HepG2 (cell line): ENCODE measurements at regions not wholly inside any gene's neighbourhood (a gene's known extent, or its start where the extent isn't known, plus 50 kb on each side); places are given as distances from the start of the nearest gene placed in this dataset.

ENCODE experiments used
- ATAC-seq: fragments of 200-7000 bp; cut with Tn5 transposase; 3 replicates; pipeline ENCODE4 v1.9.1; 2020; ENCODE audit warnings: mild to moderate bottlenecking, moderate library complexity
- BruUV-seq: library from RNA; stranded (reverse); fragments of 400-500 nt; replicated peaks from 2 replicates; lab custom pipeline; 2021; lab: Mats Ljungman, UMichigan
- CTCF ChIA-PET: fragments of 300-600 bp; formaldehyde crosslinking; extraction: SDS; loops from one replicate; lab custom pipeline; 2021; ENCODE audit warnings: low total read pairs, inconsistent platforms, low intra/inter-chr PET ratio; lab: Yijun Ruan, JAX
- POLR2A ChIA-PET: fragments of 350-600 bp; sonication (Branson Sonifier 250); formaldehyde crosslinking; loops from one replicate; lab custom pipeline; 2020; ENCODE audit warnings: antibody characterized with exemption, inconsistent platforms; lab: Yijun Ruan, JAX
- DNase-seq: peaks from one replicate; pipeline ENCODE4 v3.0.0-alpha.2; 2015; ENCODE audit warnings: low spot score
- FAIRE-seq: peaks from 3 replicates; lab custom pipeline; 2011; peaks lifted over from hg19 to GRCh38; lab: Jason Lieb, UNC
- H2AFZ ChIP-seq: one replicate; pipeline ENCODE4 v1.6.1; 2011; ENCODE audit warnings: low read length, inconsistent platforms
- H3K27ac ChIP-seq: fragments of 300-600 bp; 3 replicates; pipeline ENCODE4 v1.8.0; 2011; ENCODE audit warnings: mixed run types, mild to moderate bottlenecking, mixed read lengths, low read length, inconsistent platforms; ENCODE audit not compliant: insufficient read depth; ENCODE audit errors: extremely low read length
- H3K27me3 ChIP-seq, 2 experiments: fragments of 200-600 bp in 1 of 2; 2 replicates in 1 of 2; 3 replicates in 1 of 2; pipeline versions ENCODE4 v1.6.0 to v1.8.0; 2011; ENCODE audit warnings: low read length in 2 of 2, mild to moderate bottlenecking in 2 of 2, moderate library complexity in 2 of 2, inconsistent platforms in 1 of 2; ENCODE audit not compliant: insufficient read depth in 2 of 2, control insufficient read depth in 1 of 2
- H3K36me3 ChIP-seq, 2 experiments: fragments of 200-600 bp in 1 of 2; replicated peaks in 1 of 2; 2 replicates in 1 of 2; 3 replicates in 1 of 2; pipeline versions ENCODE4 v1.5.1 to v1.8.0; 2011; ENCODE audit warnings: low read length in 2 of 2, inconsistent platforms in 1 of 2; ENCODE audit not compliant: insufficient read depth in 2 of 2, control insufficient read depth in 1 of 2
- H3K4me1 ChIP-seq: 2 replicates; pipeline ENCODE4 v1.5.1; 2012; ENCODE audit warnings: low read length, inconsistent platforms; ENCODE audit not compliant: insufficient read depth
- H3K4me2 ChIP-seq: 2 replicates; pipeline ENCODE4 v1.6.0; 2011; ENCODE audit warnings: low read depth, low read length, inconsistent platforms
- H3K4me3 ChIP-seq, 3 experiments: fragments of 200-600 bp in 1 of 3; sonication (generic), shearing (Covaris generic) in 1 of 3; replicated peaks in 1 of 3; 2 replicates each; pipeline ENCODE4 v1.5.1; 2011 to 2016; ENCODE audit warnings: low read length in 3 of 3, inconsistent platforms in 2 of 3, low read depth in 2 of 3, mild to moderate bottlenecking in 2 of 3, control low read depth in 1 of 3, mixed read lengths in 1 of 3; ENCODE audit not compliant: insufficient read depth in 1 of 3
- H3K79me2 ChIP-seq: one replicate; pipeline ENCODE4 v1.6.1; 2011; ENCODE audit warnings: low read length, inconsistent platforms; ENCODE audit not compliant: insufficient read depth
- H3K9ac ChIP-seq: 2 replicates; pipeline ENCODE4 v1.6.0; 2011; ENCODE audit warnings: mild to moderate bottlenecking, low read depth, low read length, inconsistent platforms; ENCODE audit not compliant: insufficient read depth
- H3K9me3 ChIP-seq: 2 replicates; pipeline ENCODE4 v1.5.1; 2012; ENCODE audit warnings: mild to moderate bottlenecking, low read length
- H4K20me1 ChIP-seq: 2 replicates; pipeline ENCODE4 v1.6.0; 2011; ENCODE audit warnings: inconsistent platforms, mild to moderate bottlenecking, low read length, moderate library complexity; ENCODE audit not compliant: insufficient read depth
- IRX3 ChIP-seq: sonication (generic); formaldehyde crosslinking; IDR thresholded peaks from 2 replicates; pipeline ENCODE4 v1.8.1; 2023; ENCODE audit warnings: mild to moderate bottlenecking, low read depth, missing genetic modification reagents, borderline replicate concordance
- PREB ChIP-seq: sonication (generic); formaldehyde crosslinking; IDR thresholded peaks from 2 replicates; pipeline ENCODE4 v1.4.0; 2020; ENCODE audit warnings: missing genetic modification reagents
- TEAD2 ChIP-seq: sonication (generic); formaldehyde crosslinking; IDR thresholded peaks from 2 replicates; pipeline ENCODE4 v1.9.0; 2021; ENCODE audit warnings: missing genetic modification reagents
- ZBTB1 ChIP-seq: sonication (generic); formaldehyde crosslinking; IDR thresholded peaks from 2 replicates; pipeline ENCODE4 v1.4.0; 2020; ENCODE audit warnings: missing genetic modification reagents, borderline replicate concordance
- ZBTB42 ChIP-seq: sonication (generic); formaldehyde crosslinking; IDR thresholded peaks from 2 replicates; pipeline ENCODE4 v1.5.0; 2020; ENCODE audit warnings: mild to moderate bottlenecking, missing genetic modification reagents
- ZNF260 ChIP-seq: sonication (generic); formaldehyde crosslinking; IDR thresholded peaks from 2 replicates; pipeline ENCODE4 v1.4.0; 2020; ENCODE audit warnings: missing genetic modification reagents, low read depth, mild to moderate bottlenecking, borderline replicate concordance
- ZNF280D ChIP-seq: sonication (generic); formaldehyde crosslinking; IDR thresholded peaks from 2 replicates; pipeline ENCODE4 v1.5.1; 2020; ENCODE audit warnings: mild to moderate bottlenecking, missing genetic modification reagents
- ZNF724P ChIP-seq: sonication (generic); formaldehyde crosslinking; IDR thresholded peaks from 2 replicates; pipeline ENCODE4 v1.8.0; 2022; ENCODE audit warnings: missing genetic modification reagents, borderline replicate concordance
- ZNF740 ChIP-seq: sonication (generic); formaldehyde crosslinking; IDR thresholded peaks from 2 replicates; pipeline ENCODE4 v1.4.0; 2020; ENCODE audit warnings: missing genetic modification reagents
- ZNF776 ChIP-seq: sonication (generic); formaldehyde crosslinking; IDR thresholded peaks from 2 replicates; pipeline ENCODE4 v1.4.0; 2020; ENCODE audit warnings: mild to moderate bottlenecking, missing genetic modification reagents
- WGBS: methylation state at CpG from one replicate; pipeline ENCODE4 v1.1.6; 2017; ENCODE audit warnings: low lambda C conversion rate; 5-methylcytosine and 5-hydroxymethylcytosine counted together
- in situ Hi-C: cut with HindIII; loops from 2 replicates; pipeline ENCODE4 v1.10.0; 2017; ENCODE audit warnings: low pct_unique_long_range_greater_than_20kb; ENCODE audit not compliant: extremely low pct_ligation_motif_present
- intact Hi-C: fragments of 100-400 bp; cut with micrococcal nuclease; formaldehyde crosslinking; loops from one replicate; pipeline ENCODE4 v1.10.0; 2022; ENCODE audit not compliant: unreplicated experiment
- TF ChIP-seq, protein P1 (sequence below), 2 experiments: sonication (generic) in 1 of 2; formaldehyde crosslinking in 1 of 2; IDR thresholded peaks; 2 replicates each; pipeline versions ENCODE4 v1.4.0 to v1.6.1; 2018 to 2020; ENCODE audit warnings: missing genetic modification reagents in 2 of 2, borderline replicate concordance in 1 of 2, low read depth in 1 of 2, mild to moderate bottlenecking in 1 of 2, missing biosample characterization in 1 of 2
- TF ChIP-seq, protein P2 (sequence below): sonication (generic); formaldehyde crosslinking; IDR thresholded peaks from 2 replicates; pipeline ENCODE4 v1.4.0; 2020; ENCODE audit warnings: missing genetic modification reagents, low read depth, mild to moderate bottlenecking, borderline replicate concordance

GRCh38 chr3:116947809-116948208, 238.2 kb downstream of the TUSC7 start:
- H3K27me3 ChIP-seq = no peaks in the 10 kb centered on the region
- no peak for DNase-seq
- H3K9me3 ChIP-seq = no peaks in the 10 kb centered on the region
- no peak overlapping the region for H3K4me2 ChIP-seq
- in situ Hi-C loops = no loop called here
- POLR2A ChIA-PET = no interaction called here
- CTCF ChIA-PET = no interaction called here
- no peaks in the 10 kb centered on the region for H3K4me1 ChIP-seq
- H3K79me2 ChIP-seq = no peaks in the 10 kb centered on the region
- BruUV-seq = no TSS peak
- FAIRE-seq = no peak
- H2AFZ ChIP-seq = no peak overlapping the region
- WGBS = 0% methylated on average over 3 of the region's 3 CpGs
- H3K27ac ChIP-seq = no peak overlapping the region
- no peak overlapping the region for H3K9ac ChIP-seq
- H3K36me3 ChIP-seq = no peaks in the 10 kb centered on the region
- no peak for ATAC-seq
- intact Hi-C loops = no loop called here
- TF ChIP-seq IRX3 (no peak), TEAD2 (CRISPR knock-in tag) (no peak), ZBTB1 (CRISPR knock-in tag) (no peak), ZBTB42 (CRISPR knock-in tag) (no peak), ZNF280D (CRISPR knock-in tag) (no peak), PREB (no peak), ZNF740 (no peak), ZNF776 (no peak), ZNF260 (CRISPR knock-in tag) (no peak), ZNF724P (CRISPR knock-in tag) (no peak)
- TF ChIP-seq, protein P1, sequence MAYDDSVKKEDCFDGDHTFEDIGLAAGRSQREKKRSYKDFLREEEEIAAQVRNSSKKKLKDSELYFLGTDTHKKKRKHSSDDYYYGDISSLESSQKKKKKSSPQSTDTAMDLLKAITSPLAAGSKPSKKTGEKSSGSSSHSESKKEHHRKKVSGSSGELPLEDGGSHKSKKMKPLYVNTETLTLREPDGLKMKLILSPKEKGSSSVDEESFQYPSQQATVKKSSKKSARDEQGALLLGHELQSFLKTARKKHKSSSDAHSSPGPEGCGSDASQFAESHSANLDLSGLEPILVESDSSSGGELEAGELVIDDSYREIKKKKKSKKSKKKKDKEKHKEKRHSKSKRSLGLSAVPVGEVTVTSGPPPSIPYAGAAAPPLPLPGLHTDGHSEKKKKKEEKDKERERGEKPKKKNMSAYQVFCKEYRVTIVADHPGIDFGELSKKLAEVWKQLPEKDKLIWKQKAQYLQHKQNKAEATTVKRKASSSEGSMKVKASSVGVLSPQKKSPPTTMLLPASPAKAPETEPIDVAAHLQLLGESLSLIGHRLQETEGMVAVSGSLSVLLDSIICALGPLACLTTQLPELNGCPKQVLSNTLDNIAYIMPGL (CRISPR knock-in tag; IDR thresholded peaks at IDR 0.05; ENCODE audit: borderline replicate concordance in 1 of 2, low read depth in 1 of 2) = no peak
- TF ChIP-seq, protein P2, sequence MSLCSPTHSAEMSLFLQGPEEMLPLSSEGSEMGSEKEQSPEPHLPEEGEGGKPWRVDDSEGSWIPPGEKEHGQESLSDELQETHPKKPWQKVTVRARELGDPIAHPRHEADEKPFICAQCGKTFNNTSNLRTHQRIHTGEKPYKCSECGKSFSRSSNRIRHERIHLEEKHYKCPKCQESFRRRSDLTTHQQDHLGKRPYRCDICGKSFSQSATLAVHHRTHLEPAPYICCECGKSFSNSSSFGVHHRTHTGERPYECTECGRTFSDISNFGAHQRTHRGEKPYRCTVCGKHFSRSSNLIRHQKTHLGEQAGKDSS (CRISPR knock-in tag) = no peak
- H4K20me1 ChIP-seq = no peaks in the 10 kb centered on the region
- H3K4me3 ChIP-seq = no peak overlapping the region
